ENCODE measurements at regions not wholly inside any gene's neighbourhood (a gene's known extent, or its start where the extent isn't known, plus 50 kb on each side); places are given as distances from the start of the nearest gene placed in this dataset.
"Not testable (repeated sequence)": the region's sequence is repeated elsewhere in the genome, so short reads cannot be mapped to it uniquely, and the experiment has no call there.

GRCh38 chr3:95718168-95718567 lies 1096.2 kb upstream of the EPHA6 start:
- no peak for DNase-seq

- DNase-seq, result no peak
Observed at GRCh38 chr3:95719481-95719880, 1094.9 kb upstream of the EPHA6 start.

- no peak for DNase-seq
Observed at GRCh38 chr3:95721938-95722337, 1092.5 kb upstream of the EPHA6 start.

- DNase-seq, result no peak
Observed at GRCh38 chr3:95725770-95726169, 1088.6 kb upstream of the EPHA6 start.

GRCh38 chr3:95731753-95732152 lies 1082.6 kb upstream of the EPHA6 start:
- peak; percentile 0 for DNase-seq

- DNase-seq, result no peak
Observed at GRCh38 chr3:95733336-95733735, 1081.1 kb upstream of the EPHA6 start.

DNA sequence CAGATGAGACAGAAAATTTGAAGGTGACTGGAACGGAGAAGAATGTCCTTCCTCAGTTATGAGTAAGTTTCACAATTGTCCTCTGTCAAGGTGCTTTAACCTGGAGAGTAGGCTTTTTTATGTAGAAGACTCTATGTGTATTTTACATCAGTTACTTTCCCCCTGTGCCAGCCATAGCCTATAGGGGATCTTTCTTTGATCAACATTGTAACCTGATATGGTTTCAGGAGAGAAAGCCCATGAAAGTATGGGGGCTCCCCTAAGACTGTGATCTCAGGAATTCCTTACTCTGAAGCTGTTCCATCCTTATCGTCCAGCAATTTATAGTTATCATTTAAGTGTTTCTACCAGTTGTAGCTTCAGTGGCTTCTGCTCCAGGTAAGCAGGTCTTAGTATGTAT lies 1076.3 kb upstream of the EPHA6 start:
- no peak for DNase-seq

DNA sequence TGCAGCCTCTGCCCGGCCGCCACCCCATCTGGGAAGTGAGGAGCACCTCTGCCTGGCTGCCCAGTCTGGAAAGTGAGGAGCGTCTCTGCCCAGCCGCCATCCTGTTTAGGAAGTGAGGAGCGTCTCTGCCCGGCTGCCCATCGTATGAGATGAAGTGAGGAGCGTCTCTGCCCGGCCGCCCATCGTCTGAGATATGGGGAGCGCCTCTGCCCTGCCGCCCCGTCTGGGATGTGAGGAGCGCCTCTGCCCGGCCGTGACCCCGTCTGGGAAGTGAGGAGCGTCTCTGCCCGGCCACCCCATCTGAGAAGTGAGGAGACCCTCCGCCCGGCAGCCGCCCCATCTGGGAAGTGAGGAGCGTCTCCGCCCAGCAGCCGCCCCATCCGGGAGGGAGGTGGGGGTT lies 1069.5 kb upstream of the EPHA6 start:
- not testable (repeated sequence) for DNase-seq

GRCh38 chr3:95750097-95750496 lies 1064.3 kb upstream of the EPHA6 start:
- no peak for DNase-seq

DNA sequence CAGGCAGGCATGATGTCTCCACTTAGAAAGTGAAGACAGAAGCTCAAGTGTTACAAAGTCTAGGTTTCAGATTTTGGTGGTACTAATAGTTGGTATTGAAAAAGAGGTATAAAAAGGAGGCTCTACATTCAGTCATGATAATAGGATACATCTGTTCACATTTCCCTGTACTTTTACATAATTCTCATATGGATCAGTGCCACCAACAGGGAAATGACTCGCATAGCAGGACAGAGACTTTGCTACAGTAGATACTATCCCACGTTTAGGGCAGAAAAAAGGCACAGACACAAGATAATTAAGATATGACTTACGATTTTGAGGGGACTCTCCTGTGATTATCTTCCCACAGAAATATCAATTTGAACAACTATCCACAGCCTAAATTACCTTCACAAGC lies 1062.9 kb upstream of the EPHA6 start:
- peak; percentile 2 for DNase-seq

DNA sequence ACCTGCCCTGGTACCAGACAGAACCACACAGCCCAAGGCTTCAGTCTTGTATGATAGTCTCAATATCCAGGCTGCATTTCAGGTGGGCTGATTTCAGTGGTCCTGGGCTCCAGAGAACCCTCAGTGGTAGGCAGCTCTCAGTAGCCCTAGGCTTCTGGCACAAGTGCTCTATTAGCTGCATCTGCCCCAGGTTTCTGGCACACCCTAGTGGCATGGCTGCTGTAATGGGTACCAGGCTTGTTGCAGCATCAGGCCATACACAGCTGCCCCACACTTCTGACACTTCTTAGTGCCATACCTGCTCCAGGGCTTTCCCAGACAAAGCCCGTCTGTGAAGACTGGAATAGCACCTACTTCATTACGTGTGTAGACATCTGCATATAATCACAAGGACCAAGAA lies 1062.2 kb upstream of the EPHA6 start:
- no peak for DNase-seq

DNA sequence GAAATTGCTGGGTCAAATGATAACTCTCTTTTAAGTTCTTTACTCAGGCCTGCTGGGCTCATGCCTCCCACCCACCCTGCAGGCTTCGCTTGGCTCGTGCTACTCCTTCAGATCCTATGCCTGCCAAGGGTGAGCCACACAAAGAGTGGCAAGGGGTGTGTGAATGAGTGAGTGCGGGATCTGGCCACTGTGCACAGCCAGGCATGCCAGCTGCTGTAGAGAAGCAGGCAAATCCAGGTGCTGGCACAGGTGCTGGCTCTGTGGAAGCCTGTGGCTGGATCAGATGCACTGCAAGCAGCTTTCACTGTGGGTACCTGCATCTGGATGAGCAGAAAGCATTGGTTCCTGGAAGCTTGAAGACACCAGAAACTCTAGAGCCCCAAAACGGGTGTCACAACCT lies 1055.7 kb upstream of the EPHA6 start:
- no peak for DNase-seq

DNA sequence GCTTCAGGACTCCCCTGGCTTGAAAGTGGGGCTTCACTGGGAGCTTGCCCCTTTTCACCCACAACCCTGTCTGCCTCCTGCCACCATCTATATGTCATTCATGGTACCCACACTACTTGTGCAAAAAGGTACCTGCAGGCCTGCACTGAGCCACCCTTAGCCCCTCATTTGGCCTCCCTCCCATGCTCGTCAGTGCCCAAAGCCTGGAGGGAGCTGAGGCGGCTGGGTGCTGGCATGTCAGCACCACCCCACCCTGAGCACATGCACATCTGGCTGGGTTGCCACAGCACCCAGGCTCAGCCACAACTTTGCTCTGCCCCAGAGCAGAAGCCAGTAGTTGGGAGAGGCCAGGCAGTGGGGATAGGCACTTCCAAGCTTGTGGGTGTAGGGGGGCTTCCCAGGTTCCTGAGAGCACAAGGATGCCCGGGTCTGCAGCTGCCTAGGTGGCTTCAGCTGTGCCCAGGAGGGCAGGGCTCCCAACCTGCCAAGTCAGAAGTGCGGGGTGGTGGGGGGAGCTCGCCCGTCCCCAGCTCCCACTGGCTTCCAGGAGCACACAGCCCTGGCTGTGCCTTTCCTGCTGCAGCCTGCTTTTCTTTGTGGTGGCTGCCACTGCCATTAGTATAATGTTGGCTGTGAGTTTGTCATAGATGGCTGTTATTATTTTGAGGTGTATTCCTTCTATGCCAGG lies 1054.6 kb upstream of the EPHA6 start:
- no peak for DNase-seq

- DNase-seq, result no peak
Observed at GRCh38 chr3:95775486-95776094, 1038.8 kb upstream of the EPHA6 start.

GRCh38 chr3:95781598-95781997 lies 1032.8 kb upstream of the EPHA6 start:
- DNase-seq, result no peak

GRCh38 chr3:95789111-95789510 lies 1025.3 kb upstream of the EPHA6 start:
- no peak for DNase-seq

DNA sequence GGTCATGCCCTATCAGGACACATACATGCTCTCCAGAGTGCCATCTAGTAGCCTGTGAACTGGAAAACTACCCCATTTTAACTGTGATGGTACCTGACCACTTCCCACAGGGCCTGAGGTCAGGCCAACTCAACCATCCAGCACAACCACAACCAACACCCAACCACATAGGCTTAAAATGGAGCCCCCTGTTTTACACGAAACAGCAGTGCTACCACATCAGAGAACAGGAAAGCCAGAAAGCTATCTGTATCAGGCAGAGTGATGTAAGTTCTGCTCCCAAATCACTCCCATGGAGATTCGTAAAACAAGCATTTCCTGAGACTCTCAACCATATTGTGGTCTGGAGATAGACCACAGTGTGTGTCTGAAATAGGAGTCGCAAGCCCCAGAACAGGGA lies 1017.3 kb upstream of the EPHA6 start:
- DNase-seq, result no peak

DNA sequence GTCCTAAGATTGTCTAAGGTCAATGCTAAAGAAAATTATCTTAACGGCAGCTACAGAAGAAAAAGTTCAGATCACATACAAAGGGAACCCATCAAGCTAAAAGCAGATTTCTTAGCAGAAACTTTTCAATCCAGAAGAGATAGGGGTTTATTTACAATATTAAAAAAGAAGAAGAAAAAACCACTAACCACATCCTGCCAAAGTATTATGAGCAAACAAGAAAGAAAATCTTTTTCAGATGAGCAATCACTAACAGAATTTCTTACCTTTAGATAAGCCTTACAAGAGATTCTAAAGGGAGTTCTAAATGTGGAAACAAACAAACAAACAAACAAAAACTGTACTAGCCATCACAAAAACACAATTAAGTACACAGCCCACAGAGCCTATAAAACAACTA lies 1015.8 kb upstream of the EPHA6 start:
- DNase-seq, result no peak

DNA sequence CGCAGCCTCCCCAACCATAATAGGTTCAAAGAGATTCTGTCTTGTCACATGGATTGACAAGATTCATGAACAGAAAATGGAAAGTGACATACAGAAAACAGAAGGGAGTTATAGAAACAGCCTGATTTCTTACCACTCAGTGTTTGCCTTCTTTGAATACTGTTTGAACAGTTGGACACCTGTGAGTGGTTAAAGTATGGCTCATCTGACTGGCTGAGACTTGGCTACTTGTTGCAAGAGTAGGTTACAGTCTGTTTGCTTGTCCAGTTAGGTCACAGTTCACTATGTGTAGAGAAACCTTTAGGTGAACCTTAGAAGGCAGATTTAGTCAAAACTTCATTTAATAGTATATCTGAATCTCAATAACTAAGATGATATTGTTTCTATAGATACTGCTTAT lies 1003.9 kb upstream of the EPHA6 start:
- DNase-seq, result no peak

DNA sequence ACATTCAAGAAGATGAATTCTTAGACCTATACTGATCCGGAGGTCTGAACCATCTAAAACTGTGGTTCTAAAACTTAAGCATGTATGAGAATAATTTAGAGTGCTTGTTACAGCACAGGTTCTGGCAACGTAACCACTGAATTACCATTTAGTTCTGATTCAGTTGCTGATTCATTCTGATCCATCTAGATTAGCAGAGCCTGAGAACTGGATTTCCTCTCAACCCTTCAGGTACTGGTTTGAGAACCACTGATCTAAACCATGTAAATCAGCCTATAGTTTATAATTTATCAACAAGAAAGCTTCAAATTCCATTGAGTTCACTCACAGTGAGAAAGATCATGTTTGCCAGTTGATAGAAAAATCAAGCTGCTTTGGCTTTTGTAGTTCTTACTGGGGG lies 1001.1 kb upstream of the EPHA6 start:
- peak; percentile 7 for DNase-seq

DNA sequence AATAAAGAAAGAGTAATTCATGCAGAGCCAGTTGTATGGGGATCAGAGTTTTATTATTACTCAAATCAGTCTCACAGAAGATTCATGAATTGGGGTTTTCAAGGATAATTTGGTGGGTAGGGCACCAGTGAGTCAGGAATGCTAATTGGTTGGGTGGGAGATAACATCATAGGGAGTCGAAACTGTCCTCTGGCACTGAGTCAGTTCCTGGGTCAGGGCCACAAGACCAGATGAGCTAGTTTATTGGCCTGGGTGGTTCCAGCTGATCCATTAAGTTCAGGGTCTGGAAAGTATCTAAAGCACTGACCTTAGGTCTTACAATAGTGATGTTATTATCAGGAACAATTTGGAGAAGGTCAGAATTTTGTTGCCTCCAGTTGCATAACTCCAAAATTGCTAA lies 998.6 kb upstream of the EPHA6 start:
- peak; percentile 1 for DNase-seq

DNA sequence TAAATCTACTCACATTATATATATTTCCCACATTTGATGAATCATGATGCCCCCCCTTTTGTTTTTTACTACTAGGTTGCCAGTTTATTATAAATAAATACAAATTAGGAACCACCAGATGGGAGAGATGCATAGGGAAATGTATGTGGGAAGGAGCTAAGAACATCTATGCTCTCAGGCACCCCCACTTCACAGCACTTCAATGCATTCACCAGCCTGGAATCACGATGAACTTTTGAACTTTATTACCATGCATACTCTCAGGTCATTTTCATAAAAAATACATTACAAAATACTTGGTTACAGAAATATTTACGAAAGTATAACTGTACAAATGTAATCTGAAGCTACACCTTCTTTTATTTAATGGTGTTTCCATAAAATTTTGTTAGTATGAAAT lies 988.0 kb upstream of the EPHA6 start:
- DNase-seq, result no peak

DNA sequence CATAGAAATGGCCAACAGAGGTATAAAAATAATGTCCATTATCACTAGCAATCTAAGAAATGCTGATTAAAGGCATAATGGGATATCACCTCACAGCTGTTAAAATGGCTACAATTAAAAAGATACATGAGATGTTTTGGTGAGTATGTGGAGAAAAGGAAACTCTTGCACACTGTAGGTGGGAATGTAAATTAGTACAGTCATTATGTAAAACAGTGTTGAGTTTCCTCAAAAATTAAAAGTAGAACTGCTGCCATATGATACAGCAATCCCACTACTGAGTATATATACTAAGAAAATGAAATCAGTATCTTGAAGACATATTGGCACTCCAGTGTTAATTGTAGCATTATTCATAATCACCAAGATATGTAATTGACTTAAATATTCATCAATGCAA lies 982.2 kb upstream of the EPHA6 start:
- no peak for DNase-seq

DNA sequence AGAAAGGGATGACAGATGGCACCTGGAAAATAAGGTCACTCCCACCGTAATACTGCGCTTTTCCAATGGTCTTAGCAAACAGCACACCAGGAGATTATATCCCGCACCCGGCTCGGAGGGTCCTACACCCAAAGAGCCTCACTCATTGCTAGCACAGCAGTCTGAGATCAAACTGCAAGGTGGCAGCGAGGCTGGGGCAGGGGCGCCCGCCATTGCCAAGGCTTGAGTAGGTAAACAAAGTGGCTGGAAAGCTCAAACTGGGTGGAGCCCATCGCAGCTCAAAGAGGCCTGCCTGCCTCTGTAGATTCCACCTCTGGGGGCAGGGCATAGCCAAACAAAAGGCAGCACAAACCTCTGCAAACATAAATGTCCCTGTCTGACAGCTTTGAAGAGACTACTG lies 953.8 kb upstream of the EPHA6 start:
- not testable (repeated sequence) for DNase-seq

- DNase-seq, result no peak
Observed at GRCh38 chr3:95883801-95884200, 930.6 kb upstream of the EPHA6 start.

All from fibroblast of upper back skin (primary cell).